GM18499 (cell line): ENCODE measurements at regions not wholly inside any gene's neighbourhood (a gene's known extent, or its start where the extent isn't known, plus 50 kb on each side); places are given as distances from the start of the nearest gene placed in this dataset.
"Not testable (repeated sequence)": the region's sequence is repeated elsewhere in the genome, so short reads cannot be mapped to it uniquely, and the experiment has no call there.

Experiments
- ATAC-seq: cut with Tn5 transposase; IDR thresholded peaks from one replicate; pipeline ENCODE4 v1.9.1; 2021; ENCODE audit warnings: moderate number of reproducible peaks; ENCODE audit not compliant: insufficient read depth, unreplicated experiment

DNA sequence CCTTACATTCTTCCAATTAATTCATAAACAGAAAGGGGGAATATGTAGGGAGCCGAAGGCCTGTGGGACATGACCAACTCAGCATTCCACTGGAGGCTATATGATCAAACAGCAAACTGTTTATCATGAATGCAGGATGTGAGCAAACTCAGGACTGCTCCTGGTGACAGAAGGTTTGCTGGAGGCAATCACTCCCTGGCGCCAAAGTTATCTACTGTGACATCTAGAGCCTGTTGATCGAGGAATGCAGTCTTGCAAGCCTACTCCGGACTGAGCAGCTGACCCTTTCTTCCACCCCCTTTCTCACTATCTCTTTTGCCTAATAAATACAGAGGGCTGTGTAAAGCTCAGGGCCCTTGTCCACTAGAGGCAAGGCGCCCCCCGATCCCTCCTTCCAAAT, 122.0 kb upstream of the ZCCHC13 start:
- not testable (repeated sequence) for ATAC-seq

DNA sequence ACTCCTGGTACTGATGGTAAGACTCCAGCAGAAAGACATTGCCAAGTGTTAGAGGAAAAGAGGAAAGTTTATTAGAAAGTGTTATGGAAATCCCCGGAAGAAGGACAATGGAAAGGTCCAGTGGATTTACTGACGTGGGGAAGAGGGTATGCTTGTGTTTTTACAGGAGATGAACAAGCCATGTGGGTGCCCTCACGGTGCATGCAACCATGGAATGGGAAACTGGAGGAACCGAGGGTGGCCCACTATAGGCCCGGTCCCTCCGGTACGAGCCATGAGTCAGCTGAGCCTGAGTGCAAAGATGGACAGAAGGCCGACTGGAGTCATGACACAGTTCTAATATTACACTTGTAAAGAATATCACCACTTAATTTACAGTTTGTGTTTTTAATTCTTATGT, 123.3 kb upstream of the ZCCHC13 start:
- no peak for ATAC-seq

- no peak for ATAC-seq
These were observed 124.0 kb upstream of the ZCCHC13 start for GRCh38 chrX:74179990-74180389.

- ATAC-seq, result no peak
These were observed 124.5 kb upstream of the ZCCHC13 start for GRCh38 chrX:74179499-74179898.

- ATAC-seq, result no peak
These were observed 124.9 kb upstream of the ZCCHC13 start for GRCh38 chrX:74179071-74179470.

- ATAC-seq, result no peak
These were observed 125.4 kb upstream of the ZCCHC13 start for GRCh38 chrX:74178536-74178935.

- no peak for ATAC-seq
These were observed 132.5 kb upstream of the ZCCHC13 start for GRCh38 chrX:74171465-74171864.

DNA sequence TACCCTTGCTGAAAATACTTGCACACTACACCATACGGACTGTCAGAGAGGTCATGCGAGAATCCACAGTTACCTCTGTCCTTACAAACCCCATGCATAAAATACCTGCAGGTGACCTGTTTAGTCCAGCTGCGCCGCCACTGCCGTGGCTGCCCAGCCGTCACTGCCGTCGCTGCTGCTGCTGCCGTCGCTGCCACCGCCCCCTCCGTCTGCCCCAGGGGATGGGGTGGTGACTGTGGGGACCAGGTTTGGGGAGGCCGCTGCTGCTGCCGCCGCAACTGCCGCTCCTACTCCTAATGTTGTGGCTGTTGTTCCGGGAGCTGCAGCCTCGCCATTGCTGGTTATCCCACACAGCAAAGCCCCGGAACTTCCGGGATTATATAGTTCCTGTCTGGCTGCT, 141.8 kb upstream of the ZCCHC13 start:
- ATAC-seq, result no peak

DNA sequence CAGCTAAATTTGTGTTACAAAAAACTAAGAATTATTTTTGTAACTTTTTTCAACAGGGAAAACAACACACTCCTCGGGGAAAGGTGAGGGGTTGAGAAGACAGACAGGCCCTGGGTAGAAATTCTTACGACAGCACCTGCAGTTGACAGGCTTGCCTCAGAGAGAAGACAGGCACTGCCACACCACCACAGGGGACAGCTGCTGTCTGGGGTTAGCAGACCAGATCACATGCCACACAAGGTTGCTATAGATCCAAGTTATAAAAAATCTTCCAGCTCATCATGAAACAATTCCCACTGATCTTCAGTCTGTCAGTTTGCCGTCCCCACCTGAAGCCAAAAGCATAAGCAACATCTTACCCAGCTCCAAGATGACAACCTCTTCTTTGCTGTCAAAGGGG, 143.2 kb upstream of the ZCCHC13 start:
- no peak for ATAC-seq

DNA sequence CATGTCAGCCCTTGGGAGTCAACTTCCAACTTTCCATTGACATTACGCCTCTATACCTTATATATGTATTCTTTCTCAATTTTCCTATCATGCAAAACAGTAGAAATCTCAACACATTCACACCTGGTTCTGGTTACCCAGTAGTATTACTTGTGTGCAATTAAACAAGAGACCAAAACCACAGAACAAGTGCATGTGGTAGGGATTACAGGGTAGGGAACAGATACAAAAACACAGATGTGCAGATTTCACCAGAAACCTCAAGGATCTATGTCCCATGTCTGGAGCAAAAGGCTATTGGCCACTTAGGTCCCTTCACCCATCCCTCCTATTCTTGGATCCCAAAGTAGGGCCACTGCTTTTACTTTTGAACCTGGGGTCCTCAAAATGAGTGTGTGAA, 143.6 kb upstream of the ZCCHC13 start:
- no peak for ATAC-seq

DNA sequence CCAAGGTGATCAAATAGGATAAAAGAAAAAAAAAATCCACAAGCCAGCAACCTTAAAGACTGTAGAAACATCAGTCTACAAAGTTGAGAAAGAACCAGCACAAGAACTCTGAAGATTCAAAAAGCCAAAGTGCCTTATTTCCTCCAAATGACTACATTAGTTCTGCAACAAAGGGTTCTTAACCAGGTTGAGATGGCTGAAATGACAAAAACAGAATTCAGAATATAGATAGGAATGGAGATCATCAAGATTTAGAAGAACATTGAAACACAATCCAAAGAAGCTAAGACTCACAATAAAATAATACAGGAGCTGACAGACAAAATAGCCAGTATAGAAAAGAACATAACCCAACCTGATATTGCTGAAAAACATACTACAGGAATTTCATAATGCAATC, 156.5 kb upstream of the ZCCHC13 start:
- no peak for ATAC-seq

GRCh38 chrX:74138943-74139342, 165.0 kb upstream of the ZCCHC13 start:
- no peak for ATAC-seq

GRCh38 chrX:74133156-74133796, 170.7 kb upstream of the ZCCHC13 start:
- ATAC-seq, result peak; percentile 68

DNA sequence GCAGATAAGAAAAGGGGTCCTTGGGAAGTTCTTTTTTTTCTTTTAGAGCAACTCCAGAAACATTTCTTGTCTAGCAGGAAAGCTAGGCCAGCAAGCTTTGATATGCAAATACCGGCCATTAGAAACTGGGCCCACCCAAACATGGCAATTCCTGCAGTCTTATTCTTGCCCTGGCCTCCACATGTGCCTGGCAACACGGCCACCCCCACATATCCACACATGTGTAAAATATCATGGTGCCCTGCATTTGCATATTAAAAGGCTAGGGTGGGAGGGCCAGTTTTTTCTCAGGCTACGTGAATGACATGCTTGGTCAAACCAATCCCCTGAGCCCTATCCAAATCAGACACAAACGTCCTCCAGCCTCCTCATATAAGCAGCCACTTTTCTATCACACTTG, 171.7 kb upstream of the ZCCHC13 start:
- no peak for ATAC-seq

DNA sequence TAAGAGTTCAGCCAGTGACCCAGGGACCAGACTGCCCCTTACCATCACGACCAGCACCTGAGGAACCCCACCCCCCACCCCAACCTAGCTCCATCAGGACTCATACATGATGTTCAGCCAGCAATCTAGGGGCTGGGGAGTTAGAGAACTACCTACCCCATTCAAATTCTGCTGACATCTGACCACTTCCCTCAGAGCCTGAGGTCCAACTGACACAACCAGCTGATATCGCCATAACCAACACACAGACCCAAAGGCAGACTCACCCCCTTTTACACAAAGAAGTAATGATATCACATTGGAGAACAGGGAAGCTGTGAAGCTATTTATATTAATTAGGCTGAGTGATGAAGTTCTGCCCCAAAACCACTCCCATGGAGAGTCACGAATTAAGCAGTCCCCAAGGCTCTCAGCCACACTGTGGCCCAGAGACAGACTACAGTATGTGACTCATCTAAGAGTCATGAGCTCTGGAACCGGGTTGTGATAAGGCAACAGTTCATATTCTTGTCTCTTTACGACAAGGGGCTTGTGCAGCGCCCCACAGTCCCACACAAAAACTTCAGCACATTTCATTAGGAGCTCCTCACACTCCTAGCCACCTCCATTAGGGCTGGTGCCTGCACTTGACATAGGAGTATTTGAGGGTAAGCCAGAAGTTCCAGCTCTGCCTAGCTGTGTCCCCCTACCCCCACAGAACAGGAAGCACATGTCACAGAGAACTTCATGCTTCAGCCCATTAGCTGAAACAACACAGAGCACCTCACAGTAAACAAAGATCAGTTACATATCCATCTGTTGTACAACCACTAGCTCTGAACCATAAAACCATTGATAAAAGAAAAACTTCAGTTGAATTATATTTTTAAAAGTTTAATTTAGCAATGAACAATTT, 184.7 kb upstream of the ZCCHC13 start:
- ATAC-seq, result no peak

GRCh38 chrX:74117962-74118902, 185.7 kb upstream of the ZCCHC13 start:
- no peak for ATAC-seq

DNA sequence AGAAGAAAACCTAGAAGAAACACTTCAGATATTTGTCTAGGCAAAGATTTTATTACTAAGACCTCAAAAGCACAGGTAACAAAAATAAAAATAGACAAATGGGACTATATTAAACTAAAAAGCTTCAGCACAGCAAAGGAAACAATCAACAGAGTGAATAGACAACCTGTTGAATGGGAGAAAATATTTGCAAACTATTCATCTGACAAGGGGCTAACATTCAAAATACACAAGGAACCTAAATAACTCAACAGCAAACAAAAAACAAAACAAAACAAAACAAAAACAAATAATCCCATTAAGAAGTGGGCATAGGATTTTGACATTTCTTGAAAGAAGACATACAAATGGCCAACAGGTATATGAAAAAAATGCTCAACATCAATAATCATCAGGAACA, 192.7 kb upstream of the ZCCHC13 start:
- no peak for ATAC-seq

DNA sequence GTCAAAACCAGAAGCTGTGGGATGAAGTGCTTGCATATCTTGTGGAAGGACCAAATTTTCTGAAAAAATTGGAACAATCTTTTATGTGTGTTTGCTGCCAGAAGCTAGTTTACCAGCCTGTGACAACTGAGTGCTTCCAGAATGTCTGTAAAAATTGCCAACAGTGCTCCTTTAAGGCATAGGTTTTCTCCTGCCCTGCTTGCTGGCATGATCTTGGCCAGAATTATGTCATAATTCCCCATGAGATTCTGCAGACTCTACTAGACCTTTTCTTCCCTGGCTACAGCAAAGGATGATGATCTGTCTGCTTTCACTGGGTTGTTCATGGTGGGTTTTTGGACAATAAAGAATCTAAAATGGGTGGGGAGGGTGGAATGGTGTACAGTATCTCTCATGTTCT, 196.3 kb upstream of the ZCCHC13 start:
- ATAC-seq, result no peak

DNA sequence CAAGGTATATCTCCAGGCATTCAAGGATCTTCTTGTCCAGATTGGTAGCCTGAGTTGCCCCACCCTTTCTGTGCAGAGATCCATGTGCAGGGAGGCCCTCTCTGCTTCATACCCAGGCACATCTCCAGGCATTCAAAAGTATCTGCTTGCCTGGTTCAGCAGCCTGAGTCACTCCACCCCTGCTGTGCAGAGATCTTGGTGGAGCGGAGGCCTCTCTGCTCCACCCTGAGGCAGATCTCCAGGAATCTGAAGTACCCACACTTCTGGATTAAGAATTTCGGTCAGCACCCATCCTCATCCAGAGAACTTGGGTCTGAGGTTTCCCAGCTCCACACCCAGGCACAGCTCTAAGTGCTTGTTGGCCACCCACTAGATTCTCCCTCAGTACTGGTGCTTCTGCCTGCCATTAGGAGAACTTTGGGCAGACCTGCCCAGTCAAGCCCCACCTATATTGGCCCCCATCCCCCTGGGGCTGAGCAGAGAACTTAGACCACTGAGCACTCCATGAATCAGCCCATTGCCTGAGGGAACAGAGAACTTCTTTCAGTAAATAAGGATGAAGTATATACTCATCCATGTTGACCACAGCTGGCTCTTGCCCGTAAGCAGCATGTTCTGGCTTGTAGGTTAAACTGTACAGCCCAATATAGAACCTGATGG, 199.5 kb upstream of the ZCCHC13 start:
- ATAC-seq, result no peak

GRCh38 chrX:74098407-74098806, 205.6 kb upstream of the ZCCHC13 start:
- not testable (repeated sequence) for ATAC-seq
